ENCODE measurements at regions not wholly inside any gene's neighbourhood (a gene's known extent, or its start where the extent isn't known, plus 50 kb on each side); places are given as distances from the start of the nearest gene placed in this dataset.

DNA sequence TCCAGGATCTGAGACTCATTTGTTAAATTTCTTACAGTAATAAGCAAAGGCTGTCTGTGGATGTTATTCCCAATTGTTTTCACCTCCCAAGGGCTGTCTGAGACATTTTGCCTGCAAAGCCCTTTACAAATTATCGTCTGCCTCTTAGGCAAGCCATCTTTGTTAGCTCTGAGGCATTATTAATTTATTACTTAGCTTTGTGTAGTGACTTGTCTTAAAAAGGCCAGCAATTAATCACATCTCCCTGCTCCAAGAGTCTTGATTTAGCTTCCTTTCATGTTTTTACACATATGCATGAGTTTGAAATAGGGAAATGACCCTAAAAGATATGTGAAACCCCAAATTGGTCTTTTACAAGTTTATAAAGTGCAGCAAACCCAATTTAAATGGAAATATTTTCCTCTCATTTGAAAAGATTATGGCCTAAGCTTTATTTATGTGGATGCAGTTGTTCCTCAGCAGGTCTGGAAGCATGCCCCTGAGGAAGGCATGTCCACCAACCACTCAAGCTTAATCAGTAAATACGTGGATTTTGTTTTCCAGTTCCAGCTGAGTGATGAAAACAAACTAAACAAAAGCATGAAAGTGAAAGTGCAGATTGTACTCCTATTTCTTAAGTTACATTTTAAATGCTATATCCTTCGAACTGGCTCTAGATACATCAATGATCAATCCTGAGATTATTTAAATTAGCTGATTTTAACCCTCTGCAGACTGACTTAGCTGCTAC, 173.6 kb upstream of the LNX1 start:
- no peak for DNase-seq (ENCODE audit: low read depth in 6 of 9, low spot score in 9 of 9)
- Histone ChIP-seq H3K27ac (ENCODE audit: low read depth in 1 of 2, low read length in 1 of 2) (no peak overlapping the region), H3K36me3 (ENCODE audit: control insufficient read depth in 2 of 2, insufficient read depth in 2 of 2, low read length in 1 of 2) (no peaks in the 10 kb centered on the region), H3K9me3 (ENCODE audit: control insufficient read depth in 2 of 2, insufficient read depth in 1 of 2, low read length in 1 of 2) (no peaks in the 10 kb centered on the region), H3K4me3 (ENCODE audit: low read length in 2 of 2) (no peak overlapping the region), H3K27me3 (ENCODE audit: control insufficient read depth in 2 of 2, insufficient read depth in 1 of 2, low read length in 1 of 2) (no peaks in the 10 kb centered on the region), H3K4me1 (ENCODE audit: control insufficient read depth in 2 of 2, insufficient read depth in 2 of 2, low read length in 2 of 2) (no peaks in the 10 kb centered on the region)
- 87% methylated on average over 3 of the region's 3 CpGs for WGBS

DNA sequence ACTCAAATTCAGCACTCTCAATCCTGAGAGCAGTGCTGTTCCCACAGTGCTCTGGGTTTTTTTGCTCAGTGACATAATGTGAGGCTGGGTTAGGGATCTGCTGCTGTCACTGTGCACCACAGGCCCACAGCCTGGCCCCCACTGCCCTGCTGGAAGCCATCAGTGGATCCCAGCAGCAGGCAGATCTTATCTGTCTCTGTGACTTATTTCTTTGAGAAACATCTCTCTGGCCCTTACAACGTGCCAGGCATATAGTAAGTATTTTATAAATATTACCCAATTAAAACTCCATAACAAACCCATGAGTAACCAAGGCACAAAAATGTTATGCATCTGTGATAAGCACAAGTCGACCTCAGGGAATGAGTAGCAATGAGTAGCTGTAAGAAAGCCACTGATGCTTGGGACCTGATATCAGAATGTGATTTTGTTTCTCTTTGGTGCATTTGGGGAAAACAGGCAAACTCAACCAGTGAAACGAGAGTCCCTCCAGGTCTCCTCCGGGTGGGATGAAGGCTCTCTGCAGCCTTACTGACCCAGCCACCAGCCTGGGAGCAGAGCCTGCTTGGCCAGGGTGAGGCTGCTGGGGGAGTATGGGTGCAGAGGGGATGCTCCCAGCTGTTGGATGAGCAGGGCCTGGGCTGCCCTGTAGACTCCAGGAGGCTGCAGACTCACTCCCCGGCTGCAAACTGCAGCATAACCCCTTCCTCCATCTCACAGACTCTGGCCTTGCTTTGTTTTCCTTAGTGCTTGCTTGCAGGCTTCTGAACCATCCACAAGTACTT, 172.7 kb upstream of the LNX1 start:
- no peak for DNase-seq (ENCODE audit: low read depth in 6 of 9, low spot score in 9 of 9)
- Histone ChIP-seq H3K27ac (ENCODE audit: low read depth in 1 of 2, low read length in 1 of 2) (no peak overlapping the region), H3K9me3 (ENCODE audit: control insufficient read depth in 2 of 2, insufficient read depth in 1 of 2, low read length in 1 of 2) (no peaks in the 10 kb centered on the region), H3K27me3 (ENCODE audit: control insufficient read depth in 2 of 2, insufficient read depth in 1 of 2, low read length in 1 of 2) (no peaks in the 10 kb centered on the region), H3K4me3 (ENCODE audit: low read length in 2 of 2) (no peak overlapping the region), H3K36me3 (ENCODE audit: control insufficient read depth in 2 of 2, insufficient read depth in 2 of 2, low read length in 1 of 2) (no peaks in the 10 kb centered on the region), H3K4me1 (ENCODE audit: control insufficient read depth in 2 of 2, insufficient read depth in 2 of 2, low read length in 2 of 2) (no peaks in the 10 kb centered on the region)
- WGBS: 82% methylated on average over 5 of the region's 5 CpGs

DNA sequence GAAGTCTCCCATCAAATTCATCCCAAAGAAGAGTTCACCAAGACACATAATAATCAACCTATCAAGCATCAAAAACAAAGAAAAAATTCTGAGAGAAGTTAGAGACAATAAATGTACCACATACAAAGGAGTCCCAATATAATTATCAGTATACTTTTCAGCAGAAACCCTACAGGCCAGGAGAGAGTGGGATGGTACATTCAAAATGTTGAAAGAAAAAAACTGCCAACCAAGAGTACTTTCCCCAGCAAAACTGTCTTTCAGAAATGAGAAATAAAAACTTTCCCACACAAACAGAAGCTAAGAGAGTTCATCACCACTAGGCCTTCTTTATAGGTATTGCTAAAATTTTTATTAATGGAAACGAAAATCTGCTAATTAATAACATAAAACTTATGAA, 164.4 kb upstream of the LNX1 start:
- no peak overlapping the region for H3K4me3 ChIP-seq (ENCODE audit: low read length in 2 of 2)
- no peaks in the 10 kb centered on the region for H3K36me3 ChIP-seq (ENCODE audit: control insufficient read depth in 2 of 2, insufficient read depth in 2 of 2, low read length in 1 of 2)
- no peak for DNase-seq (ENCODE audit: low read depth in 6 of 9, low spot score in 9 of 9)
- WGBS: 43% methylated on average over 1 of the region's 1 CpG
- no peaks in the 10 kb centered on the region for H3K4me1 ChIP-seq (ENCODE audit: control insufficient read depth in 2 of 2, insufficient read depth in 2 of 2, low read length in 2 of 2)
- H3K27me3 ChIP-seq (ENCODE audit: control insufficient read depth in 2 of 2, insufficient read depth in 1 of 2, low read length in 1 of 2): no peaks in the 10 kb centered on the region
- H3K27ac ChIP-seq (ENCODE audit: low read depth in 1 of 2, low read length in 1 of 2): no peak overlapping the region
- no peaks in the 10 kb centered on the region for H3K9me3 ChIP-seq (ENCODE audit: control insufficient read depth in 2 of 2, insufficient read depth in 1 of 2, low read length in 1 of 2)

DNA sequence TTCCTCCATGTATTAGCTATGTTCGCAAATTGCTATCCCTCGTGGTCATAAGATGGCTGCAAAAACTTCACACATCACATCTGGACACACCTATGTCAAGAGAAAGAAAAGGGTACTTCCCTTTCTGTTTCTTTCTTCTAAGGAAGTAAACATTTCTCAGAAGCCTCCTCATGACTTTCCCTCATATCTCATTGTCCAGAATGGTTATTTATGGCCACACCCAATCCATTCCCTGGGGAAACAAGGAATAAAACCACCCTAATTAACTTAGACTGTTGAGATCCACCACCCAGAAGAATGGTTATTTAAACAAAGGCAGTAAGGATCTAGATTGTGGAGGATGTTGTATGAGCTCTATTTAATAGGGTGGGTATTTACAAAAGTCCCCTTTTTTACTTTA, 160.8 kb upstream of the LNX1 start:
- WGBS: 33% methylated on average over 2 of the region's 2 CpGs
- DNase-seq (ENCODE audit: low read depth in 6 of 9, low spot score in 9 of 9): no peak
- H3K27me3 ChIP-seq (ENCODE audit: control insufficient read depth in 2 of 2, insufficient read depth in 1 of 2, low read length in 1 of 2): no peaks in the 10 kb centered on the region
- H3K27ac ChIP-seq (ENCODE audit: low read depth in 1 of 2, low read length in 1 of 2): no peak overlapping the region
- no peak overlapping the region for H3K4me3 ChIP-seq (ENCODE audit: low read length in 2 of 2)
- H3K9me3 ChIP-seq (ENCODE audit: control insufficient read depth in 2 of 2, insufficient read depth in 1 of 2, low read length in 1 of 2): no peaks in the 10 kb centered on the region
- H3K4me1 ChIP-seq (ENCODE audit: control insufficient read depth in 2 of 2, insufficient read depth in 2 of 2, low read length in 2 of 2): no peaks in the 10 kb centered on the region
- no peaks in the 10 kb centered on the region for H3K36me3 ChIP-seq (ENCODE audit: control insufficient read depth in 2 of 2, insufficient read depth in 2 of 2, low read length in 1 of 2)

DNA sequence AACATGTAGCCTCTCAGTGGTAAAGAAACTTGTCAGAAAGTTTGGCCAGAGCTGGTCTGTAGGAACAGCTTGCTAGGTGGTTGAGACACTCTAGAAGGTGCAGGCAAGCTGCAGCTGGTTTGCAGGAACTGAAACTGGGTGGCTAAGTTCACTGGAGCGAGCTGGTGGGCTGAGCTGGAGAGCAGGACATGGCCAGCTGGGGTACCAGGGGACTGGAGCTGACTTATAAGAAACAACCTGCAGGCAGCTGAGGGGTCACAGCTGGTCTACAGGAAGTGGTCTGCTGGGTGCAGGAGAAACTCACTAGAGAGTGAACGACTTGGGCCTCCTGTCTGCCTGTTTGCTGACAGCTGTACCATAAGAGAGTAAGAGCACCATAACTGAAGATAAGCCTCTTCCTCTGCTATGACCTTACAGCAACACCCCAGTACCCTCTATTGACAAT, 157.1 kb upstream of the LNX1 start:
- 50% methylated on average over 2 of the region's 2 CpGs for WGBS
- Histone ChIP-seq H3K27me3 (ENCODE audit: control insufficient read depth in 2 of 2, insufficient read depth in 1 of 2, low read length in 1 of 2) (no peaks in the 10 kb centered on the region), H3K27ac (ENCODE audit: low read depth in 1 of 2, low read length in 1 of 2) (no peak overlapping the region), H3K36me3 (ENCODE audit: control insufficient read depth in 2 of 2, insufficient read depth in 2 of 2, low read length in 1 of 2) (no peaks in the 10 kb centered on the region), H3K9me3 (ENCODE audit: control insufficient read depth in 2 of 2, insufficient read depth in 1 of 2, low read length in 1 of 2) (no peaks in the 10 kb centered on the region), H3K4me1 (ENCODE audit: control insufficient read depth in 2 of 2, insufficient read depth in 2 of 2, low read length in 2 of 2) (no peaks in the 10 kb centered on the region), H3K4me3 (ENCODE audit: low read length in 2 of 2) (no peak overlapping the region)
- DNase-seq (ENCODE audit: low read depth in 6 of 9, low spot score in 9 of 9): peak in 2 of 9 donors; percentile 2 to 9

DNA sequence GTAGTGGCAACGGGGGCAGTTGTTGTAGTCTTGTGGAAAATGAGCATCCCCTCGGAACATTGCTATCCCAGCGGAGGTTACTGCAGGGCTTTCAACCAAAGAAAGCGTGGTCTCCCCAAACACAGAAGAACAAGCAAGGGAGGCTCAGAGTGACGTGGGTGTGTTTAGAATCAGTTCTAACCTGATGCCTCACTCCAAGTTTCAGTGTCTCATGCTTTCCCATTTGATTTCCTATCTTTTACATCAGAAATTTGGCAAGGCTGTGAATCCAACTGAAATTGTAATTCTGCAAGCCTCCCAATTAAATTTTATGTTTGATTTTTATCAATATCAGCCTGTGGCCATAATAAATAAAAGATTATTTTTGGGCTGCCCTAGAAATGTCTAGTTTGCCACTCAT, 156.1 kb upstream of the LNX1 start:
- H3K27ac ChIP-seq (ENCODE audit: low read depth in 1 of 2, low read length in 1 of 2): no peak overlapping the region
- no peaks in the 10 kb centered on the region for H3K4me1 ChIP-seq (ENCODE audit: control insufficient read depth in 2 of 2, insufficient read depth in 2 of 2, low read length in 2 of 2)
- no peak overlapping the region for H3K4me3 ChIP-seq (ENCODE audit: low read length in 2 of 2)
- no peak for DNase-seq (ENCODE audit: low read depth in 6 of 9, low spot score in 9 of 9)
- H3K27me3 ChIP-seq (ENCODE audit: control insufficient read depth in 2 of 2, insufficient read depth in 1 of 2, low read length in 1 of 2): no peaks in the 10 kb centered on the region
- H3K9me3 ChIP-seq (ENCODE audit: control insufficient read depth in 2 of 2, insufficient read depth in 1 of 2, low read length in 1 of 2): no peaks in the 10 kb centered on the region
- 94% methylated on average over 5 of the region's 5 CpGs for WGBS
- H3K36me3 ChIP-seq (ENCODE audit: control insufficient read depth in 2 of 2, insufficient read depth in 2 of 2, low read length in 1 of 2): no peaks in the 10 kb centered on the region

DNA sequence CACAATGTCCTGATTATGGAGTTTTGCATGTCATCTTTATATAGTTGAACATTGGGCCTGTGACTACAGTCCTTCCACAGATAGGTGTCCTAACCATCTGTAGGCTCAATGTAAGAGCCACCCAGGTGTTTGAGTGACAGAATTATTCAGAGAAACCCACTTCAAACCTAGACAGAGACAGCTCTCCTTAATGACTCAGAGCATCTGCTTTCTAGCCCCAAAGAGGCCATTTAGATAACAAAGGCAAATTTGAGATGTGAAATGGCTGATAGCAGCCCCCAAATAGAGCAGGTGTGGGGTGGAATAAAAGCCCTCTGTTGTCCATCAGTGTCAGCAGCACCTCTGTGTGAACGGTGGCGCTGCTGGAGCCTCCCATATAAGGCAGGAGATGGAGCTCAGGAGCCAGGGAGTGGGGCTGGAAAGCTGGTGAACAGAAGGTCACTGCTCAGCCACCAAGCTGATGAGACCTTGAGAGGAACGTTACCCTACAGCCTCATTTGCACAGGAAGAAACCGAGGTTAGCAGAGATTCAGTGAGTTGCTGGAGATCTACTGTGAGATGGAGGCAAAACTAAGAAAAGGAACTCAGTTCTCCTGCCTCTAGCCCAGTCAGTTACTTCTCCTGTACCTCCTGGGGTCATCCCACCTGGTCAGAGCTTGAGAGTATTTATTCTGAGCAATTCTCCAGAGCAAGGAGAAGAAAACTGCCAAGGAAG, 153.3 kb upstream of the LNX1 start:
- Histone ChIP-seq H3K9me3 (ENCODE audit: control insufficient read depth in 2 of 2, insufficient read depth in 1 of 2, low read length in 1 of 2) (no peaks in the 10 kb centered on the region), H3K27me3 (ENCODE audit: control insufficient read depth in 2 of 2, insufficient read depth in 1 of 2, low read length in 1 of 2) (no peaks in the 10 kb centered on the region), H3K4me1 (ENCODE audit: control insufficient read depth in 2 of 2, insufficient read depth in 2 of 2, low read length in 2 of 2) (no peaks in the 10 kb centered on the region), H3K36me3 (ENCODE audit: control insufficient read depth in 2 of 2, insufficient read depth in 2 of 2, low read length in 1 of 2) (no peaks in the 10 kb centered on the region), H3K27ac (ENCODE audit: low read depth in 1 of 2, low read length in 1 of 2) (no peak overlapping the region), H3K4me3 (ENCODE audit: low read length in 2 of 2) (no peak overlapping the region)
- 57% methylated on average over 4 of the region's 4 CpGs for WGBS
- no peak for DNase-seq (ENCODE audit: low read depth in 6 of 9, low spot score in 9 of 9)

DNA sequence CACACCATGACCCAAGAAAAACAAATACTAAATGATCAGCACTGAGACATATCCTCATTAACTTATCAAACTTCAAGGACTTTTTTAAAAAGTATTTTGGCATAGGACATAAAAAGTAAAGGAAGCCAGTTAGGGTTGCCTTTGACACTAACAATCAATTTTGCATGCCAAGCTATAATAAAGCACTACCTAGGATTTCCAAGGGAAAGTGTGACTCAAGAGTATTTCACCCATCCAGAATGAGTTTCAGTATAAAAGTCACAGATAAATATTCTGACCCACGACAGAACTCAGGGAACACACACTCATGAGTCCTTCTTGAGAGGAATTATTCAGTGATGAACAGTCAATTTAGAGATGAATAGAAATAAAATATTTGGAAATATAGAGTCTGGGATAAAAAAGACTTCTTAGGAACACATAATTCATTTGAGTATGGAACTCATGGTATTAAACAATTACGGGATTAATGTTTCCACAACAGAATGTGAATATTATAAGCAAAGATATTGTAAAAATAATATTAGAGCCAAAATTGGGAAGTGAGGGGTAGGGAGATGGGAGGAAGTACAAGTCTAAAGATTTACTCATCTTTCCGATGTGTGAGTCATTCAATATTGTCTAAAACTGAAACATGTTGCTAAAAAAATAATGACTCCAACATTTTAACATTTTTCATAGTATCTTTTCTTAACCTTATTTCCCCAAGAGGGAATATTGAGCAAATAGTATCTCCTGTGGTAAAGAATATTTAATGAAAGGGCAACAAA, 143.5 kb upstream of the LNX1 start:
- no peaks in the 10 kb centered on the region for H3K4me1 ChIP-seq (ENCODE audit: control insufficient read depth in 2 of 2, insufficient read depth in 2 of 2, low read length in 2 of 2)
- no peak overlapping the region for H3K27ac ChIP-seq (ENCODE audit: low read depth in 1 of 2, low read length in 1 of 2)
- no peaks in the 10 kb centered on the region for H3K9me3 ChIP-seq (ENCODE audit: control insufficient read depth in 2 of 2, insufficient read depth in 1 of 2, low read length in 1 of 2)
- H3K27me3 ChIP-seq (ENCODE audit: control insufficient read depth in 2 of 2, insufficient read depth in 1 of 2, low read length in 1 of 2): no peaks in the 10 kb centered on the region
- DNase-seq (ENCODE audit: low read depth in 6 of 9, low spot score in 9 of 9): no peak
- no peaks in the 10 kb centered on the region for H3K36me3 ChIP-seq (ENCODE audit: control insufficient read depth in 2 of 2, insufficient read depth in 2 of 2, low read length in 1 of 2)
- no peak overlapping the region for H3K4me3 ChIP-seq (ENCODE audit: low read length in 2 of 2)
- WGBS: 89% methylated on average over 3 of the region's 3 CpGs
